ENCODE measurements at regions not wholly inside any gene's neighbourhood (a gene's known extent, or its start where the extent isn't known, plus 50 kb on each side); places are given as distances from the start of the nearest gene placed in this dataset.

- Histone ChIP-seq H3K4me1 (no peaks in the 10 kb centered on the region), H3K36me3 (no peaks in the 10 kb centered on the region), H3K27ac (replicated peaks) (no peak overlapping the region), H3K27me3 (ENCODE audit: low read depth) (no peaks in the 10 kb centered on the region), H3K4me3 (no peak overlapping the region), H3K9me3 (replicated peaks) (no peaks in the 10 kb centered on the region)
- DNase-seq: no peak
- no peak for TF ChIP-seq CTCF (IDR thresholded peaks at IDR 0.05; ENCODE audit: borderline replicate concordance)
- intact Hi-C loops (cut with micrococcal nuclease): no loop called here
These were observed 551.9 kb downstream of the PRELID2 start for GRCh38 chr5:145283141-145283810.

DNA sequence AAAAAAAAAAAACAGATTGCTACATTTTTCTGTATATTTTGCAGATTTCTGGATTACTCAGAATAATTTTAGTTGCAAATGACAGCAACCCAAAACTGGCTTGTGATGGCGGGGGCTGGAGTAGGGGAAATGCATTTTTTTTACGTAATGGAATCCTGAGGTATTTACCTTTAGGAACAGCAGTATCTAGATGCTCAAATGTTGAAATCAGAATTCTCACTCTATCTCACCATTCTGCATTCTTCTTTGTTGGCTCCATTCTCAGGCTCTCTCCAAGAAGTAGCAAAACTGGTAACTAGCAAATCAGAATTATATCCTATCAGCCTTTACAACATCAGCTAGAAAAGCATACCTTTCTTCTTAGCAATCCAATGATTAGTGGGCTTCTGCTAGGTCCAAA, 554.3 kb downstream of the PRELID2 start:
- Histone ChIP-seq H3K27me3 (ENCODE audit: low read depth) (no peaks in the 10 kb centered on the region), H3K4me3 (no peak overlapping the region), H3K9me3 (replicated peaks) (no peaks in the 10 kb centered on the region), H3K4me1 (no peaks in the 10 kb centered on the region), H3K36me3 (no peaks in the 10 kb centered on the region), H3K27ac (replicated peaks) (no peak overlapping the region)
- no peak for DNase-seq
- no peak for TF ChIP-seq CTCF (IDR thresholded peaks at IDR 0.05; ENCODE audit: borderline replicate concordance)
- intact Hi-C loops (cut with micrococcal nuclease): no loop called here

DNA sequence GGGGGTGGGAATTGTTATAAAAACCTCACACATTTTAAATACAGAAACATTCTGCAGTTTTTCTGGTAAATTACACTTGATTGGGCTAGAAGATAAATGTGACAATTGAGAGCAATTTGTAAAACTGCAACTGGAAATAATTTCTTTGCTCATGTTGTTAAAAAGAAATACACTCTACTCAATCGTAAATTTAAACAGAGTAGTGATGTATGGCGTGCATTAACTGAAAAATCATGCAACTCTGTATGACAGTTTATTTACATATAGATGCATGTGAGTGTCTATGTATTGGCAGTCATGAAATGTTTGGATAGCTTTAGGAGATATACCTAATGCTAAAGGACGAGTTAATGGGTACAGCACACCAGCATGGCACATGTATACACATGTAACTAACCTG, 554.9 kb downstream of the PRELID2 start:
- Histone ChIP-seq H3K4me1 (no peaks in the 10 kb centered on the region), H3K27me3 (ENCODE audit: low read depth) (no peaks in the 10 kb centered on the region), H3K4me3 (no peak overlapping the region), H3K27ac (replicated peaks) (no peak overlapping the region), H3K36me3 (no peaks in the 10 kb centered on the region), H3K9me3 (replicated peaks) (no peaks in the 10 kb centered on the region)
- no peak for TF ChIP-seq CTCF (IDR thresholded peaks at IDR 0.05; ENCODE audit: borderline replicate concordance)
- no peak for DNase-seq
- intact Hi-C loops (cut with micrococcal nuclease): no loop called here

DNA sequence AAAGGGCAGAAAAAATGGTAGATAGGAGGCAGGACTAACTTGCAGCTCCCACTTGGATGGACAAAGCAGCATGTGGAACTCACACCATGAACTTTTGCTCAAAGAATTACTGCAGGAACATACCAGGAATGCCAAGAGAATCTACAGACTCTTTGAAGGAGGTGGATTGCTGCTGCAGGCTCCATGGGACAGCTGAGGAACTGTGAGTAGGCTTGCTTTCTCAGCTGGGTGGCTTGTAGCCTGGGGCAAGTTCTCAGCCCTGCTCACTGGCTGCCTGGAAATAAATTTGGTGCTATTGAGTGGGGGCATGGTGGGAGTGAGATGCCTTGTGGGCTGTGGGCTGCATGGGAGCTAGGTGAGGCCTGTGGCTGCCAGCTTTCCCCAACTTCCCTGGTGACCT, 574.5 kb downstream of the PRELID2 start:
- no peak for DNase-seq
- no peaks in the 10 kb centered on the region for H3K4me1 ChIP-seq
- no peaks in the 10 kb centered on the region for H3K36me3 ChIP-seq
- intact Hi-C loops (cut with micrococcal nuclease): no loop called here
- no peak overlapping the region for H3K4me3 ChIP-seq
- H3K27ac ChIP-seq (replicated peaks): no peak overlapping the region
- no peak for TF ChIP-seq CTCF (IDR thresholded peaks at IDR 0.05; ENCODE audit: borderline replicate concordance)
- H3K9me3 ChIP-seq (replicated peaks): peaks cover 12% of the 10 kb centered on the region
- H3K27me3 ChIP-seq (ENCODE audit: low read depth): no peaks in the 10 kb centered on the region

DNA sequence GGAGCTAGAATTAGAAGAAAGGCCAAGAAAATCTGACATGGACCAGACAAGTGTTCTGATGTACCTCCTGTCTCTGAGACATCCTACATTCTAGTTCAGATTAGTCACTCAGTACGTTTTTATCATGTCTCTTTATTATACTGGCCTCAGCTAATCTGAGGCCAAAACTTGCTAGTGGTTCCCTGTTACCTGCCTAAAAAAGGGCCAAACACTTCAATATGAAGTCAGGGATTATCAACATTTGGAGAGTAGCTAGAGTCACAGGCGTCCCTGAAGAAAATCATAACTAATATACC, 587.4 kb downstream of the PRELID2 start:
- TF ChIP-seq CTCF (IDR thresholded peaks at IDR 0.05; ENCODE audit: borderline replicate concordance): no peak
- intact Hi-C loops (cut with micrococcal nuclease): no loop called here
- H3K27me3 ChIP-seq (ENCODE audit: low read depth): no peaks in the 10 kb centered on the region
- no peaks in the 10 kb centered on the region for H3K4me1 ChIP-seq
- no peaks in the 10 kb centered on the region for H3K36me3 ChIP-seq
- H3K9me3 ChIP-seq (replicated peaks): no peaks in the 10 kb centered on the region
- no peak for DNase-seq
- H3K4me3 ChIP-seq: no peak overlapping the region
- H3K27ac ChIP-seq (replicated peaks): no peak overlapping the region
